GM21526 (cell line): ENCODE measurements at regions not wholly inside any gene's neighbourhood (a gene's known extent, or its start where the extent isn't known, plus 50 kb on each side); places are given as distances from the start of the nearest gene placed in this dataset.
A peak's percentile ranks its signal among the peaks of the same experiment; 100 is the strongest.

Source experiments
- ATAC-seq: cut with Tn5 transposase; IDR thresholded peaks from one replicate; pipeline ENCODE4 v1.9.1; 2021; ENCODE audit warnings: moderate library complexity; ENCODE audit not compliant: unreplicated experiment, low FRiP score

GRCh38 chr2:51681854-51682253 is 649.9 kb upstream of the NRXN1 start:
- no peak for ATAC-seq

GRCh38 chr2:51673628-51674027 is 641.7 kb upstream of the NRXN1 start:
- no peak for ATAC-seq

- no peak for ATAC-seq
These were observed 635.7 kb upstream of the NRXN1 start for GRCh38 chr2:51667679-51668078.

- ATAC-seq: no peak
These were observed 630.3 kb upstream of the NRXN1 start for GRCh38 chr2:51662187-51662586.

- ATAC-seq: no peak
These were observed 625.9 kb upstream of the NRXN1 start for GRCh38 chr2:51657849-51658248.

GRCh38 chr2:51650769-51651168 is 618.8 kb upstream of the NRXN1 start:
- peak; percentile 75 for ATAC-seq

GRCh38 chr2:51649366-51649765 is 617.4 kb upstream of the NRXN1 start:
- ATAC-seq: no peak

- ATAC-seq: no peak
These were observed 606.9 kb upstream of the NRXN1 start for GRCh38 chr2:51638811-51639210.

GRCh38 chr2:51633073-51633472 is 601.1 kb upstream of the NRXN1 start:
- no peak for ATAC-seq

- no peak for ATAC-seq
These were observed 597.5 kb upstream of the NRXN1 start for GRCh38 chr2:51629406-51629805.

GRCh38 chr2:51628917-51629316 is 597.0 kb upstream of the NRXN1 start:
- ATAC-seq: no peak

GRCh38 chr2:51624995-51625394 is 593.1 kb upstream of the NRXN1 start:
- ATAC-seq: no peak

- ATAC-seq: no peak
These were observed 588.9 kb upstream of the NRXN1 start for GRCh38 chr2:51620796-51621195.

- no peak for ATAC-seq
These were observed 588.0 kb upstream of the NRXN1 start for GRCh38 chr2:51619961-51620360.

- ATAC-seq: no peak
These were observed 580.5 kb upstream of the NRXN1 start for GRCh38 chr2:51612387-51612786.

GRCh38 chr2:51601706-51602105 is 569.8 kb upstream of the NRXN1 start:
- no peak for ATAC-seq

GRCh38 chr2:51597086-51597485 is 565.2 kb upstream of the NRXN1 start:
- no peak for ATAC-seq

GRCh38 chr2:51595836-51596235 is 563.9 kb upstream of the NRXN1 start:
- no peak for ATAC-seq

- ATAC-seq: no peak
These were observed 549.8 kb upstream of the NRXN1 start for GRCh38 chr2:51581636-51582267.

GRCh38 chr2:51579412-51579811 is 547.5 kb upstream of the NRXN1 start:
- no peak for ATAC-seq

GRCh38 chr2:51575181-51575580 is 543.2 kb upstream of the NRXN1 start:
- no peak for ATAC-seq

GRCh38 chr2:51559026-51559425 is 527.1 kb upstream of the NRXN1 start:
- no peak for ATAC-seq

GRCh38 chr2:51553476-51553875 is 521.5 kb upstream of the NRXN1 start:
- ATAC-seq: no peak
